ENCODE measurements at regions not wholly inside any gene's neighbourhood (a gene's known extent, or its start where the extent isn't known, plus 50 kb on each side); places are given as distances from the start of the nearest gene placed in this dataset.

DNA sequence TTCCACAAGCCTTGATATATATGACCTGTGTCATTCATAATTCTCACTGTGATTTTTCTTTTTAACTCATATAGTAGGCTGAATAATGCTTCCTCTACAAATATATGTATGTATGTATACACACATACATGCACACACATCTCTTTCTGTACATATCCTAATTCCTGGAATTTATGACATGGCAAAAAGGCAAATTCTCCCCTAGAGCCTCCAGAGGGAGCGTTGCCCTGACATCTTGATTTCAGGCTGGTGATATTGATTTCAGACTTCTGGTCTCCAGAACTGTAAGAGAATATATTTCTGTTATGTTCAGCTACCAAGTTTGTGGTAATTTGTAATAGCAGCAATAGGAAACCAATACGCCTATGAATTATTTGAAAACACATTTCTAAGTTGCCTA lies 166.6 kb upstream of the GAS1 start:
- no TSS peak for BruUV-seq (replicated peaks)
- ChIA-PET CTCF (ENCODE audit: unreplicated experiment) (no interaction called here), POLR2A (no interaction called here)
- intact Hi-C loops (cut with micrococcal nuclease; ENCODE audit: unreplicated experiment): no loop called here
- Histone ChIP-seq H3K79me2 (ENCODE audit: insufficient read depth, low read depth, low read length) (no peaks in the 10 kb centered on the region), H3K27ac (ENCODE audit: low read depth, low read length, poor library complexity, severe bottlenecking) (no peak overlapping the region), H3K36me3 (ENCODE audit: insufficient read depth, low read length) (no peaks in the 10 kb centered on the region), H2AFZ (ENCODE audit: low read length) (no peak overlapping the region), H3K4me3 (ENCODE audit: low read depth, low read length, poor library complexity, severe bottlenecking) (no peak overlapping the region), H4K20me1 (ENCODE audit: insufficient read depth, low read length) (no peaks in the 10 kb centered on the region), H3K4me2 (ENCODE audit: low read length) (no peak overlapping the region), H3K9me2 (ENCODE audit: insufficient read depth, low read length) (no peaks in the 10 kb centered on the region), H3K9me3 (ENCODE audit: low read length) (no peaks in the 10 kb centered on the region), H3K4me1 (ENCODE audit: insufficient read depth, low read length, poor library complexity, severe bottlenecking) (no peaks in the 10 kb centered on the region)
- DNase-seq (ENCODE audit: low spot score): no peak
- TF ChIP-seq CTCF (conservative IDR thresholded peaks at IDR 0.05; ENCODE audit: low read length) (no peak), EZH2phosphoT487 (IDR thresholded peaks at IDR 0.05; ENCODE audit: borderline replicate concordance, low read depth, low read length) (no peak)

GRCh38 chr9:87115785-87116184 lies 168.5 kb upstream of the GAS1 start:
- Histone ChIP-seq H3K27ac (ENCODE audit: low read depth, low read length, poor library complexity, severe bottlenecking) (no peak overlapping the region), H3K79me2 (ENCODE audit: insufficient read depth, low read depth, low read length) (no peaks in the 10 kb centered on the region), H2AFZ (ENCODE audit: low read length) (no peak overlapping the region), H3K4me3 (ENCODE audit: low read depth, low read length, poor library complexity, severe bottlenecking) (no peak overlapping the region), H3K4me1 (ENCODE audit: insufficient read depth, low read length, poor library complexity, severe bottlenecking) (no peaks in the 10 kb centered on the region), H4K20me1 (ENCODE audit: insufficient read depth, low read length) (no peaks in the 10 kb centered on the region), H3K9me3 (ENCODE audit: low read length) (no peaks in the 10 kb centered on the region), H3K9me2 (ENCODE audit: insufficient read depth, low read length) (no peaks in the 10 kb centered on the region), H3K4me2 (ENCODE audit: low read length) (no peak overlapping the region), H3K36me3 (ENCODE audit: insufficient read depth, low read length) (no peaks in the 10 kb centered on the region)
- DNase-seq (ENCODE audit: low spot score): no peak
- ChIA-PET POLR2A (no interaction called here), CTCF (ENCODE audit: unreplicated experiment) (no interaction called here)
- TF ChIP-seq CTCF (conservative IDR thresholded peaks at IDR 0.05; ENCODE audit: low read length): no peak
- intact Hi-C loops (cut with micrococcal nuclease; ENCODE audit: unreplicated experiment): no loop called here
- no TSS peak for BruUV-seq (replicated peaks)

DNA sequence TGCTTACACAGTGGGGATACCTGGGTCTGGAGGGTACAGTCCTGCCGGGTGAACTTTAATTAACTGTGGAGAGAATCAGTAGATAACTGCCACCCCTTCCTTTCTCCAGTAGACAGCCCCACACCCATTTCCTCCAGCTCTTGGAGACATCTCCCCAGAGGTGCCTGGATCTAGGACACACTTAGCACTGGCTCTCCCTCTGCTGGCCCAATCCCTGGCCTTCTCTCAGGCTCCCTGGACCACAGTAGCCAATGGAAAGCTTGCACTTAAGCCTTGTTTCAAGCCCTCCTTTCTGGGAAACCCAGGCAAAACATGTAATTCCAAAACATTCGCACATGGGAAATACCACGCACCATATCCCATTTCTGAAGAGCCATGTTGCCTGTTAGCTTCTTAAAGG lies 169.2 kb upstream of the GAS1 start:
- BruUV-seq (replicated peaks): no TSS peak
- TF ChIP-seq EZH2phosphoT487 (IDR thresholded peaks at IDR 0.05; ENCODE audit: borderline replicate concordance, low read depth, low read length) (no peak), CTCF (conservative IDR thresholded peaks at IDR 0.05; ENCODE audit: low read length) (no peak)
- Histone ChIP-seq H2AFZ (ENCODE audit: low read length) (no peak overlapping the region), H3K27ac (ENCODE audit: low read depth, low read length, poor library complexity, severe bottlenecking) (no peak overlapping the region), H3K4me1 (ENCODE audit: insufficient read depth, low read length, poor library complexity, severe bottlenecking) (no peaks in the 10 kb centered on the region), H3K4me2 (ENCODE audit: low read length) (no peak overlapping the region), H3K4me3 (ENCODE audit: low read depth, low read length, poor library complexity, severe bottlenecking) (no peak overlapping the region), H3K79me2 (ENCODE audit: insufficient read depth, low read depth, low read length) (no peaks in the 10 kb centered on the region), H3K36me3 (ENCODE audit: insufficient read depth, low read length) (no peaks in the 10 kb centered on the region), H3K9me2 (ENCODE audit: insufficient read depth, low read length) (no peaks in the 10 kb centered on the region), H3K9me3 (ENCODE audit: low read length) (no peaks in the 10 kb centered on the region), H4K20me1 (ENCODE audit: insufficient read depth, low read length) (no peaks in the 10 kb centered on the region)
- POLR2A ChIA-PET: no interaction called here
- CTCF ChIA-PET (ENCODE audit: unreplicated experiment): no interaction called here
- intact Hi-C loops (cut with micrococcal nuclease; ENCODE audit: unreplicated experiment): no loop called here
- DNase-seq (ENCODE audit: low spot score): no peak

All from OCI-LY7 (cell line).